Upper lobe of left lung (tissue), 4 donors: ENCODE measurements at regions not wholly inside any gene's neighbourhood (a gene's known extent, or its start where the extent isn't known, plus 50 kb on each side); places are given as distances from the start of the nearest gene placed in this dataset.

Experiments
- CTCF ChIP-seq, 6 experiments: fragments of 450-650 bp in 4 of 6; fragments of 200-600 bp in 2 of 6; sonication (generic) in 2 of 6; IDR thresholded peaks; one replicate each; pipeline ENCODE4 v1.5.1; 2016 to 2019; ENCODE audit warnings: antibody characterized with exemption in 6 of 6
- EP300 ChIP-seq, 4 donors: sonication (generic); formaldehyde crosslinking; IDR thresholded peaks; one replicate each; pipeline ENCODE4 v1.5.1; 2017; ENCODE audit warnings: antibody characterized with exemption in 4 of 4, control low read depth in 2 of 4
- POLR2A ChIP-seq, 4 donors: fragments of 450-650 bp; IDR thresholded peaks; one replicate each; pipeline ENCODE4 v1.5.1; 2016 to 2017; ENCODE audit warnings: antibody characterized with exemption in 4 of 4, mild to moderate bottlenecking in 2 of 4
- POLR2AphosphoS5 ChIP-seq, 2 donors: sonication (generic); formaldehyde crosslinking; IDR thresholded peaks; one replicate each; pipeline ENCODE4 v1.5.1; 2017; ENCODE audit warnings: antibody characterized with exemption in 2 of 2

- no peak for TF ChIP-seq POLR2AphosphoS5 (IDR thresholded peaks at IDR 0.05)
- TF ChIP-seq CTCF (IDR thresholded peaks at IDR 0.05): no peak
- no peak for TF ChIP-seq POLR2A (IDR thresholded peaks at IDR 0.05)
- no peak for TF ChIP-seq EP300 (IDR thresholded peaks at IDR 0.05)
Measured at GRCh38 chr4:121477480-121477879, 96.7 kb upstream of the QRFPR start.
